HCT116 (cell line): ENCODE measurements at regions not wholly inside any gene's neighbourhood (a gene's known extent, or its start where the extent isn't known, plus 50 kb on each side); places are given as distances from the start of the nearest gene placed in this dataset.

Experiments
- ATAC-seq: fragments of 200-7000 bp; cut with Tn5 transposase; 2 replicates; pipeline ENCODE4 v1.9.1; 2020; ENCODE audit warnings: mild to moderate bottlenecking, moderate library complexity
- BruUV-seq: library from RNA; stranded (reverse); fragments of 400-500 nt; replicated peaks from 2 replicates; lab custom pipeline; 2021; lab: Mats Ljungman, UMichigan
- CTCF ChIA-PET: fragments of 300-600 bp; sonication (Branson Sonifier 250); formaldehyde crosslinking; loops from one replicate; lab custom pipeline; 2021; ENCODE audit warnings: antibody characterized with exemption; lab: Charles Lee
- POLR2A ChIA-PET: fragments of 300-600, 350-600 bp; sonication (Branson Sonifier 250); formaldehyde crosslinking; loops from one replicate; lab custom pipeline; 2021; ENCODE audit warnings: antibody characterized with exemption; lab: Charles Lee
- RAD21 ChIA-PET, 2 experiments: fragments of 300-600 bp; sonication (Branson Sonifier 250); formaldehyde crosslinking; loops; one replicate each; lab custom pipeline; 2023; ENCODE audit warnings: low total read pairs in 2 of 2; ENCODE audit not compliant: uncharacterized antibody in 2 of 2, unreplicated experiment in 2 of 2, low non-redundant PET in 1 of 2; lab: Charles Lee
- DNase-seq: peaks from one replicate; pipeline ENCODE4 v3.0.0-alpha.2; 2010; ENCODE audit warnings: low read depth, low spot score
- H2AFZ ChIP-seq: fragments of 200-600 bp; shearing (Covaris generic), sonication (generic); 2 replicates; pipeline ENCODE4 v1.6.1; 2017; ENCODE audit warnings: low read depth, mixed run types, mixed read lengths, antibody characterized with exemption, low read length; ENCODE audit not compliant: poor library complexity, severe bottlenecking
- H3K27ac ChIP-seq: 2 replicates; pipeline ENCODE4 v1.5.1; 2012; ENCODE audit warnings: low read depth, low read length
- H3K27me3 ChIP-seq: fragments of 200-600 bp; sonication (generic); 2 replicates; pipeline ENCODE4 v1.6.1; 2016; ENCODE audit warnings: mixed run types, low read length, mixed read lengths; ENCODE audit not compliant: insufficient read depth
- H3K36me3 ChIP-seq, 2 experiments: fragments of 200-500 bp in 1 of 2; fragments of 200-600 bp in 1 of 2; sonication (Bioruptor generic) in 1 of 2; sonication (generic) in 1 of 2; 2 replicates each; pipeline versions ENCODE4 v1.5.1 to v1.6.1; 2014 to 2016; ENCODE audit warnings: low read length in 2 of 2, inconsistent platforms in 1 of 2, mixed read lengths in 1 of 2, mixed run types in 1 of 2; ENCODE audit not compliant: insufficient read depth in 2 of 2, control insufficient read depth in 1 of 2
- H3K4me1 ChIP-seq, 2 experiments: fragments of 200-600 bp in 1 of 2; sonication (generic) in 1 of 2; 2 replicates each; pipeline versions ENCODE4 v1.5.1 to v1.6.1; 2012 to 2017; ENCODE audit warnings: low read length in 2 of 2, inconsistent platforms in 1 of 2, mild to moderate bottlenecking in 1 of 2, mixed read lengths in 1 of 2, mixed run types in 1 of 2, moderate library complexity in 1 of 2; ENCODE audit not compliant: insufficient read depth in 2 of 2, control insufficient read depth in 1 of 2
- H3K4me2 ChIP-seq: fragments of 200-600 bp; sonication (generic); 2 replicates; pipeline ENCODE4 v1.6.1; 2017; ENCODE audit warnings: mixed run types, low read length, mixed read lengths
- H3K4me3 ChIP-seq, 2 experiments: fragments of 200-600 bp in 1 of 2; sonication (generic) in 1 of 2; replicated peaks in 1 of 2; 2 replicates each; pipeline ENCODE4 v1.5.1; 2011 to 2016; ENCODE audit warnings: low read length in 2 of 2, control low read depth in 1 of 2, low read depth in 1 of 2, mild to moderate bottlenecking in 1 of 2, mixed read lengths in 1 of 2, mixed run types in 1 of 2
- H3K79me2 ChIP-seq: fragments of 200-600 bp; sonication (generic); 2 replicates; pipeline ENCODE4 v1.6.1; 2017; ENCODE audit warnings: mild to moderate bottlenecking, mixed run types, low read length, moderate library complexity, mixed read lengths; ENCODE audit not compliant: insufficient read depth
- H3K9ac ChIP-seq: fragments of 200-600 bp; sonication (generic); 2 replicates; pipeline ENCODE4 v1.6.1; 2016; ENCODE audit warnings: low read length, mixed read lengths
- H3K9me2 ChIP-seq: fragments of 200-600 bp; sonication (generic), shearing (Covaris generic); 2 replicates; pipeline ENCODE4 v1.6.1; 2017; ENCODE audit warnings: mixed run types, mild to moderate bottlenecking, moderate library complexity; ENCODE audit not compliant: insufficient read depth
- H3K9me3 ChIP-seq, 2 experiments: fragments of 200-500 bp in 1 of 2; fragments of 200-600 bp in 1 of 2; sonication (Bioruptor generic) in 1 of 2; sonication (generic) in 1 of 2; 2 replicates each; pipeline ENCODE4 v1.6.1; 2014 to 2017; ENCODE audit warnings: low read length in 2 of 2, mixed read lengths in 2 of 2, inconsistent platforms in 1 of 2, low read depth in 1 of 2, mild to moderate bottlenecking in 1 of 2, mixed run types in 1 of 2, moderate library complexity in 1 of 2; ENCODE audit not compliant: control insufficient read depth in 1 of 2, insufficient read depth in 1 of 2
- H4K20me1 ChIP-seq: fragments of 200-600 bp; sonication (generic), shearing (Covaris generic); 2 replicates; pipeline ENCODE4 v1.6.1; 2017; ENCODE audit warnings: mixed run types, mild to moderate bottlenecking, moderate library complexity; ENCODE audit not compliant: insufficient read depth
- CBX3 ChIP-seq: IDR thresholded peaks from 2 replicates; pipeline ENCODE4 v1.6.1; 2012; ENCODE audit warnings: low read depth
- CEBPB ChIP-seq: IDR thresholded peaks from 2 replicates; pipeline ENCODE4 v1.6.1; 2012; ENCODE audit warnings: low read depth
- EGR1 ChIP-seq: IDR thresholded peaks from 2 replicates; pipeline ENCODE4 v1.6.1; 2012; ENCODE audit warnings: low read depth
- ELF1 ChIP-seq: IDR thresholded peaks from 2 replicates; pipeline ENCODE4 v1.6.1; 2012; ENCODE audit warnings: low read depth, borderline replicate concordance
- EZH2 ChIP-seq: fragments of 200-600 bp; sonication (generic); IDR thresholded peaks from 2 replicates; pipeline ENCODE4 v1.6.1; 2017; ENCODE audit warnings: antibody characterized with exemption, mixed run types
- EZH2phosphoT487 ChIP-seq: fragments of 200-600 bp; IDR thresholded peaks from 2 replicates; pipeline ENCODE4 v1.6.1; 2018; ENCODE audit warnings: antibody characterized with exemption, borderline replicate concordance
- FOSL1 ChIP-seq: IDR thresholded peaks from 2 replicates; pipeline ENCODE4 v1.6.1; 2012; ENCODE audit warnings: low read depth
- JUND ChIP-seq: IDR thresholded peaks from 2 replicates; pipeline ENCODE4 v1.6.1; 2012
- POLR2A ChIP-seq: IDR thresholded peaks from 2 replicates; pipeline ENCODE4 v1.7.0; 2011; ENCODE audit warnings: borderline replicate concordance; ENCODE audit not compliant: insufficient read depth, insufficient read length; ENCODE audit errors: extremely low read depth
- POLR2AphosphoS5 ChIP-seq: IDR thresholded peaks from 2 replicates; pipeline ENCODE4 v1.6.1; 2011; ENCODE audit warnings: mild to moderate bottlenecking, low read depth, low read length, moderate library complexity
- RAD21 ChIP-seq: IDR thresholded peaks from 2 replicates; pipeline ENCODE4 v1.6.1; 2012; ENCODE audit warnings: low read depth, mild to moderate bottlenecking
- SIN3A ChIP-seq: IDR thresholded peaks from 2 replicates; pipeline ENCODE4 v1.6.1; 2012; ENCODE audit warnings: low read depth
- TCF7L2 ChIP-seq: IDR thresholded peaks from 2 replicates; pipeline ENCODE4 v1.7.0; 2011; ENCODE audit warnings: borderline replicate concordance, inconsistent platforms; ENCODE audit not compliant: insufficient read depth, insufficient read length; ENCODE audit errors: extremely low read depth
- YY1 ChIP-seq: IDR thresholded peaks from 2 replicates; pipeline ENCODE4 v1.6.1; 2011; ENCODE audit warnings: low read length, low read depth, moderate library complexity, mild to moderate bottlenecking; ENCODE audit not compliant: insufficient replicate concordance; ENCODE audit errors: extremely low read depth
- ZFX ChIP-seq: fragments of 450-650 bp; IDR thresholded peaks from 2 replicates; pipeline ENCODE4 v1.6.1; 2017
- ZNF274 ChIP-seq: fragments of 200-500 bp; sonication (Bioruptor generic); IDR thresholded peaks from 2 replicates; pipeline ENCODE4 v1.6.1; 2014; ENCODE audit warnings: mild to moderate bottlenecking, low read depth, low read length, inconsistent platforms
- intact Hi-C: fragments of 100-400 bp; cut with micrococcal nuclease; formaldehyde crosslinking; loops from 2 replicates; pipeline ENCODE4 v1.10.0; 2022
- TF ChIP-seq, protein P1 (sequence below): IDR thresholded peaks from 2 replicates; pipeline ENCODE4 v1.6.1; 2012
- TF ChIP-seq, protein P2 (sequence below): IDR thresholded peaks from 2 replicates; pipeline ENCODE4 v1.6.1; 2011; ENCODE audit warnings: mild to moderate bottlenecking, low read length, moderate library complexity; ENCODE audit not compliant: insufficient replicate concordance; ENCODE audit errors: extremely low read depth
- TF ChIP-seq, protein P3 (sequence below): IDR thresholded peaks from 2 replicates; pipeline ENCODE4 v1.6.1; 2012

DNA sequence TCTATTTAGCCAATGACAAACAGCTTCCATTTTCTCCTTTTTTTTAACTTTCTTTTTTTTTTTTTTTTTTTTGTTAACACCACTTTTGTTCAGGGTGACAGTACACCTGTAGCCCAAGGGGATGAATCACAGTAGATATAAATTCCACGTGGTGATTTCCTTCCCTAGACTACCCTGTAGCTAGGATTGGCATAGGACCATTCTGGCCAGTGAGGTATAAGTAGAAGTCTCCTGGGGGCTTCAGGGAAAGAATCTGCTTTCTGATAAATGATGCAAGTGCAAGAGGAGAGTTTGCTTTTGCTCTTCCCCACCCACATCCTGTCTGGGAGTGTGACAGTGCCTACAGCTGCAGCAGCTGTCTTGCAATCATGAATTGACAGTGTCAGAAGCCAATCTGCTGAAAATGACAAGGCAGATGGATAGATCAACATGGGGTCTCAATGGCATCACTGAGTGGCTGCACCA, 63.2 kb upstream of the TOMM7 start:
- no peaks in the 10 kb centered on the region for H3K79me2 ChIP-seq
- ATAC-seq = no peak
- BruUV-seq = no TSS peak

DNA sequence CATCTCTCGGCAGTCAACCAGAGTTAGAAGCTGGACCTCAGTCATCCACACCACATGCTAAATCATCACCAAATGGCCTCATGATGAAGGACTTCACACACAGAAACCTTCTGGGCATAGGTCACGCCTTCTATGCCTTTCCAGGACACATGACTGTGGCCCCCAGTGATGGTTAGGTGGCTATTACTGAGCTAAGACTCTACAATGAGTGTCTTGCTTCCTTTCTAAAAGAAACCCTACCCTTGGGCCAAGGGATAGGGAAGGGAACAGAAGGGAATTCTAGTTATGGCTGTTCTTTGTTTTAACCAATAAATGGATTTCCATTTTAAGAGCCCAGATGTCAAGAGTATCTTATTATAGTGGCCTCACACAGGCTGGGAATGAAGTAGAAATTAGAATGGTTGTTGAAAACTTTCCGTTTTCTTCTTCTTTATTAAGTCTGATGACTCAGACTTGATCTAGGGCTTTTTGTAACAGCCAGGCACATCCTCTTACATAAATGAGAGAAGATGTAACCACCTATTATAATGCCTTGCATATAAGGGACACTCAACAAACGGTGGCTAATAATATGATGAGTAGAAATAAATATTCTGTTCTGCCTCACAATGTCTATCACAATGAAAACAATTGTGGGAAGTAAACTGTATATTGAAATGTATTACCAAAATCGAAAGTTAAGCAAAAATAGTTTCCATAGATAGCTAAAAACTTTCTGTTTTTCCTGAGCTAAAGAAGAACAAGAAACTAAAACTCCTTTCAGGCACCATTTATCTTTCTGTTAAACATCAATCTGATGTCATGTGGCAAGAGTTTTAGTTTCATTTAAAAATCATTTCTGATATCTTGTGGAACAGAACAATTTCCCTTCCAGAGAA, 62.5 kb upstream of the TOMM7 start:
- Histone ChIP-seq H3K27ac (no peak overlapping the region), H3K9me2 (no peaks in the 10 kb centered on the region), H3K4me2 (no peak overlapping the region), H4K20me1 (no peaks in the 10 kb centered on the region), H3K4me1 (no peaks in the 10 kb centered on the region), H3K4me3 (no peak overlapping the region), H3K9ac (no peak overlapping the region), H2AFZ (no peak overlapping the region), H3K9me3 (no peaks in the 10 kb centered on the region), H3K27me3 (no peaks in the 10 kb centered on the region), H3K36me3 (no peaks in the 10 kb centered on the region), H3K79me2 (no peaks in the 10 kb centered on the region)
- no peak for TF ChIP-seq ZFX
- TF ChIP-seq POLR2A = no peak
- TF ChIP-seq, protein P1, sequence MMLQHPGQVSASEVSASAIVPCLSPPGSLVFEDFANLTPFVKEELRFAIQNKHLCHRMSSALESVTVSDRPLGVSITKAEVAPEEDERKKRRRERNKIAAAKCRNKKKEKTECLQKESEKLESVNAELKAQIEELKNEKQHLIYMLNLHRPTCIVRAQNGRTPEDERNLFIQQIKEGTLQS = no peak
- TF ChIP-seq ELF1 = no peak
- TF ChIP-seq RAD21 = no peak
- TF ChIP-seq, protein P2, sequence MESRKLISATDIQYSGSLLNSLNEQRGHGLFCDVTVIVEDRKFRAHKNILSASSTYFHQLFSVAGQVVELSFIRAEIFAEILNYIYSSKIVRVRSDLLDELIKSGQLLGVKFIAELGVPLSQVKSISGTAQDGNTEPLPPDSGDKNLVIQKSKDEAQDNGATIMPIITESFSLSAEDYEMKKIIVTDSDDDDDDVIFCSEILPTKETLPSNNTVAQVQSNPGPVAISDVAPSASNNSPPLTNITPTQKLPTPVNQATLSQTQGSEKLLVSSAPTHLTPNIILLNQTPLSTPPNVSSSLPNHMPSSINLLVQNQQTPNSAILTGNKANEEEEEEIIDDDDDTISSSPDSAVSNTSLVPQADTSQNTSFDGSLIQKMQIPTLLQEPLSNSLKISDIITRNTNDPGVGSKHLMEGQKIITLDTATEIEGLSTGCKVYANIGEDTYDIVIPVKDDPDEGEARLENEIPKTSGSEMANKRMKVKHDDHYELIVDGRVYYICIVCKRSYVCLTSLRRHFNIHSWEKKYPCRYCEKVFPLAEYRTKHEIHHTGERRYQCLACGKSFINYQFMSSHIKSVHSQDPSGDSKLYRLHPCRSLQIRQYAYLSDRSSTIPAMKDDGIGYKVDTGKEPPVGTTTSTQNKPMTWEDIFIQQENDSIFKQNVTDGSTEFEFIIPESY = no peak
- no peak for TF ChIP-seq EZH2phosphoT487
- TF ChIP-seq CEBPB = no peak
- no peak for TF ChIP-seq ZNF274
- TF ChIP-seq FOSL1 = no peak
- TF ChIP-seq EZH2 = no peak
- TF ChIP-seq YY1 = no peak
- TF ChIP-seq JUND = no peak
- no peak for TF ChIP-seq TCF7L2
- TF ChIP-seq POLR2AphosphoS5 = no peak
- TF ChIP-seq CBX3 = no peak
- no peak for TF ChIP-seq SIN3A
- TF ChIP-seq, protein P3, sequence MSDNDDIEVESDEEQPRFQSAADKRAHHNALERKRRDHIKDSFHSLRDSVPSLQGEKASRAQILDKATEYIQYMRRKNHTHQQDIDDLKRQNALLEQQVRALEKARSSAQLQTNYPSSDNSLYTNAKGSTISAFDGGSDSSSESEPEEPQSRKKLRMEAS = no peak
- no peak for TF ChIP-seq EGR1
- no TSS peak for BruUV-seq
- POLR2A ChIA-PET = no interaction called here
- CTCF ChIA-PET = no interaction called here
- intact Hi-C loops = no loop called here
- DNase-seq (no peak), ATAC-seq (no peak)
- RAD21 ChIA-PET = interaction anchor here in 1 of 2 experiments (0.7 kb wide), 1 partner anchor 1458 kb away, joined by 3 read pairs; no protein-coding TSS in a partner anchor

More for the DNA sequence above, 63.2 kb upstream of the TOMM7 start:
- Histone ChIP-seq H3K9ac (no peak overlapping the region), H4K20me1 (no peaks in the 10 kb centered on the region), H3K9me3 (no peaks in the 10 kb centered on the region), H3K9me2 (no peaks in the 10 kb centered on the region), H3K27ac (no peak overlapping the region), H2AFZ (no peak overlapping the region), H3K27me3 (no peaks in the 10 kb centered on the region), H3K4me3 (no peak overlapping the region), H3K4me1 (no peaks in the 10 kb centered on the region), H3K36me3 (no peaks in the 10 kb centered on the region), H3K4me2 (no peak overlapping the region)
- ChIA-PET RAD21 (interaction anchor here in 1 of 2 experiments (0.7 kb wide), 1 partner anchor 1459 kb away, joined by 3 read pairs; no protein-coding TSS in a partner anchor), POLR2A (no interaction called here), CTCF (no interaction called here)
- intact Hi-C loops = no loop called here
- no peak for TF ChIP-seq SIN3A
- DNase-seq = no peak
